Activated CD8-positive, alpha-beta memory T cell treated with anti-CD3 and anti-CD28 coated beads for 4 hours (primary cell): ENCODE measurements at regions not wholly inside any gene's neighbourhood (a gene's known extent, or its start where the extent isn't known, plus 50 kb on each side); places are given as distances from the start of the nearest gene placed in this dataset.
"Not testable (repeated sequence)": the region's sequence is repeated elsewhere in the genome, so short reads cannot be mapped to it uniquely, and the experiment has no call there.

Source experiments
- DNase-seq, 2 donors: peaks; one replicate each; pipeline ENCODE4 v3.0.0-alpha.2; 2020; ENCODE audit warnings: low read depth in 2 of 2

GRCh38 chr16:85527042-85527766, 85.9 kb upstream of the GSE1 start:
- DNase-seq = no peak

GRCh38 chr16:85527767-85528297, 85.3 kb upstream of the GSE1 start:
- DNase-seq = no peak

GRCh38 chr16:85528528-85529387, 84.4 kb upstream of the GSE1 start:
- no peak for DNase-seq

- DNase-seq = no peak
Observed at GRCh38 chr16:85529489-85530369, 83.4 kb upstream of the GSE1 start.

GRCh38 chr16:85530370-85530739, 82.8 kb upstream of the GSE1 start:
- DNase-seq = no peak

- DNase-seq = no peak
Observed at GRCh38 chr16:85531516-85531915, 81.6 kb upstream of the GSE1 start.

GRCh38 chr16:85532147-85532546, 81.0 kb upstream of the GSE1 start:
- DNase-seq = no peak

GRCh38 chr16:85533593-85533992, 79.5 kb upstream of the GSE1 start:
- not testable (repeated sequence) for DNase-seq

- no peak for DNase-seq
Observed at GRCh38 chr16:85534536-85535351, 78.4 kb upstream of the GSE1 start.

- DNase-seq = no peak
Observed at GRCh38 chr16:85535352-85536072, 77.6 kb upstream of the GSE1 start.

- DNase-seq = no peak
Observed at GRCh38 chr16:85536073-85536410, 77.1 kb upstream of the GSE1 start.

GRCh38 chr16:85536411-85537330, 76.5 kb upstream of the GSE1 start:
- no peak for DNase-seq

- no peak for DNase-seq
Observed at GRCh38 chr16:85537331-85537788, 75.8 kb upstream of the GSE1 start.

GRCh38 chr16:85537795-85538401, 75.2 kb upstream of the GSE1 start:
- no peak for DNase-seq

GRCh38 chr16:85539084-85539483, 74.0 kb upstream of the GSE1 start:
- DNase-seq = no peak

GRCh38 chr16:85539629-85540291, 73.4 kb upstream of the GSE1 start:
- DNase-seq = no peak

GRCh38 chr16:85541181-85541580, 71.9 kb upstream of the GSE1 start:
- DNase-seq = no peak

GRCh38 chr16:85541619-85541979, 71.5 kb upstream of the GSE1 start:
- no peak for DNase-seq
